ENCODE measurements at regions not wholly inside any gene's neighbourhood (a gene's known extent, or its start where the extent isn't known, plus 50 kb on each side); places are given as distances from the start of the nearest gene placed in this dataset.
A peak's percentile ranks its signal among the peaks of the same experiment; 100 is the strongest.

GRCh38 chr20:51238675-51239305, 215.9 kb upstream of the KCNG1 start:
- H3K4me3 ChIP-seq, result no peak overlapping the region
- no peaks in the 10 kb centered on the region for H3K36me3 ChIP-seq
- no peak for TF ChIP-seq CTCF (IDR thresholded peaks at IDR 0.05; ENCODE audit: low read depth, low read length)
- H3K9me3 ChIP-seq (ENCODE audit: low read depth), result no peaks in the 10 kb centered on the region
- H3K27ac ChIP-seq, result no peak overlapping the region
- H3K4me1 ChIP-seq (ENCODE audit: low read depth), result no peaks in the 10 kb centered on the region
- DNase-seq (ENCODE audit: low read depth in 1 of 2, low spot score in 1 of 2), result no peak
- no peaks in the 10 kb centered on the region for H3K27me3 ChIP-seq

- Histone ChIP-seq H3K4me3 (no peak overlapping the region), H3K27ac (no peak overlapping the region), H3K36me3 (no peaks in the 10 kb centered on the region), H3K9me3 (ENCODE audit: low read depth) (no peaks in the 10 kb centered on the region), H3K27me3 (no peaks in the 10 kb centered on the region), H3K4me1 (ENCODE audit: low read depth) (no peaks in the 10 kb centered on the region)
- peak in 1 of 2 donors; percentile 15 for DNase-seq (ENCODE audit: low read depth in 1 of 2, low spot score in 1 of 2)
- TF ChIP-seq CTCF (IDR thresholded peaks at IDR 0.05; ENCODE audit: low read depth, low read length), result no peak
Measured at GRCh38 chr20:51237791-51238190, 214.9 kb upstream of the KCNG1 start.

DNA sequence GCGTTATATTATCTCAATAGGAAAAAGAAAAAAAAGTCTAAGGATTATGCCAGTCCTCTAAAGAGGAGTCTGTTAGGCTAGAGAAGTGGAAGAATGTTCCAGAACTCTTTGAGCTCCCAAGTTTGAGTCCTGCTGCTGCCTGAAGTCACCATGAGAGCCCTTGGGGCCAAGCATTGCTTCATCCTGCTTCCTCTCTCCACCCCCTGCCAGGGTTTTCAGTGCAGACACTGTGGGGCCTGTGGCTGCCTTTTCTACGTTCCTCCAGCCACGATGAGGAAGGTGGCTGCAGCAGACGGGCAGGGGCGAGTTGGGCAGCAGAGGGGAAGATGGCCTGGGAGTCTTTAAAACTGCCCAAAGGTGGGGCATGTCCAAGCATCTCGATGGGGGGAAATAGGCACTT, 214.4 kb upstream of the KCNG1 start:
- Histone ChIP-seq H3K4me3 (no peak overlapping the region), H3K4me1 (ENCODE audit: low read depth) (no peaks in the 10 kb centered on the region), H3K9me3 (ENCODE audit: low read depth) (no peaks in the 10 kb centered on the region), H3K36me3 (no peaks in the 10 kb centered on the region), H3K27ac (no peak overlapping the region), H3K27me3 (no peaks in the 10 kb centered on the region)
- peak in 1 of 2 donors; percentile 75 for DNase-seq (ENCODE audit: low read depth in 1 of 2, low spot score in 1 of 2)
- TF ChIP-seq CTCF (IDR thresholded peaks at IDR 0.05; ENCODE audit: low read depth, low read length), result no peak

GRCh38 chr20:51236421-51236820, 213.5 kb upstream of the KCNG1 start:
- no peak for TF ChIP-seq CTCF (IDR thresholded peaks at IDR 0.05; ENCODE audit: low read depth, low read length)

GRCh38 chr20:51233345-51233744, 210.4 kb upstream of the KCNG1 start:
- no peak for DNase-seq (ENCODE audit: low read depth in 1 of 2, low spot score in 1 of 2)

More at GRCh38 chr20:51236421-51236820, 213.5 kb upstream of the KCNG1 start:
- no peak overlapping the region for H3K27ac ChIP-seq
- H3K36me3 ChIP-seq, result no peaks in the 10 kb centered on the region
- H3K27me3 ChIP-seq, result no peaks in the 10 kb centered on the region
- no peaks in the 10 kb centered on the region for H3K4me1 ChIP-seq (ENCODE audit: low read depth)
- H3K9me3 ChIP-seq (ENCODE audit: low read depth), result no peaks in the 10 kb centered on the region
- DNase-seq (ENCODE audit: low read depth in 1 of 2, low spot score in 1 of 2), result no peak
- H3K4me3 ChIP-seq, result no peak overlapping the region

More at GRCh38 chr20:51233345-51233744, 210.4 kb upstream of the KCNG1 start:
- no peak for TF ChIP-seq CTCF (IDR thresholded peaks at IDR 0.05; ENCODE audit: low read depth, low read length)
- Histone ChIP-seq H3K27ac (no peak overlapping the region), H3K9me3 (ENCODE audit: low read depth) (no peaks in the 10 kb centered on the region), H3K4me3 (no peak overlapping the region), H3K4me1 (ENCODE audit: low read depth) (no peaks in the 10 kb centered on the region), H3K27me3 (no peaks in the 10 kb centered on the region), H3K36me3 (no peaks in the 10 kb centered on the region)
